ENCODE measurements at regions not wholly inside any gene's neighbourhood (a gene's known extent, or its start where the extent isn't known, plus 50 kb on each side); places are given as distances from the start of the nearest gene placed in this dataset.
"Not testable (repeated sequence)": the region's sequence is repeated elsewhere in the genome, so short reads cannot be mapped to it uniquely, and the experiment has no call there.

GRCh38 chr5:89168766-89169165 lies 285.8 kb upstream of the MEF2C start:
- H3K4me3 ChIP-seq: no peak overlapping the region
- no peaks in the 10 kb centered on the region for H3K9me3 ChIP-seq
- no peak overlapping the region for H3K27ac ChIP-seq
- no peak for TF ChIP-seq CTCF (IDR thresholded peaks at IDR 0.05)
- H3K4me1 ChIP-seq: no peaks in the 10 kb centered on the region
- H3K27me3 ChIP-seq: no peaks in the 10 kb centered on the region
- no peaks in the 10 kb centered on the region for H3K36me3 ChIP-seq
- intact Hi-C loops (cut with DNase I): no loop called here
- DNase-seq (ENCODE audit: low spot score in 2 of 2): no peak

GRCh38 chr5:89164703-89165102 lies 281.7 kb upstream of the MEF2C start:
- H3K27me3 ChIP-seq; H3K4me1 ChIP-seq; H3K9me3 ChIP-seq; intact Hi-C loops (cut with DNase I); H3K4me3 ChIP-seq; H3K27ac ChIP-seq; H3K36me3 ChIP-seq; DNase-seq (ENCODE audit: low spot score in 2 of 2): not testable (repeated sequence)

- Histone ChIP-seq H3K9me3 (no peaks in the 10 kb centered on the region), H3K27me3 (no peaks in the 10 kb centered on the region), H3K4me1 (no peaks in the 10 kb centered on the region), H3K4me3 (no peak overlapping the region), H3K27ac (no peak overlapping the region), H3K36me3 (no peaks in the 10 kb centered on the region)
- TF ChIP-seq CTCF (IDR thresholded peaks at IDR 0.05): no peak
- intact Hi-C loops (cut with DNase I): no loop called here
- no peak for DNase-seq (ENCODE audit: low spot score in 2 of 2)
Observed at GRCh38 chr5:89156226-89156625, 273.2 kb upstream of the MEF2C start.

GRCh38 chr5:89147031-89147430 lies 264.0 kb upstream of the MEF2C start:
- intact Hi-C loops (cut with DNase I): no loop called here
- no peak for TF ChIP-seq CTCF (IDR thresholded peaks at IDR 0.05)
- Histone ChIP-seq H3K4me1 (no peaks in the 10 kb centered on the region), H3K36me3 (no peaks in the 10 kb centered on the region), H3K27ac (no peak overlapping the region), H3K9me3 (no peaks in the 10 kb centered on the region), H3K27me3 (no peaks in the 10 kb centered on the region), H3K4me3 (no peak overlapping the region)
- DNase-seq (ENCODE audit: low spot score in 2 of 2): no peak

GRCh38 chr5:89137148-89137547 lies 254.2 kb upstream of the MEF2C start:
- Histone ChIP-seq H3K27ac (no peak overlapping the region), H3K27me3 (no peaks in the 10 kb centered on the region), H3K4me1 (no peaks in the 10 kb centered on the region), H3K36me3 (no peaks in the 10 kb centered on the region), H3K4me3 (no peak overlapping the region), H3K9me3 (no peaks in the 10 kb centered on the region)
- intact Hi-C loops (cut with DNase I): no loop called here
- DNase-seq (ENCODE audit: low spot score in 2 of 2): no peak
- TF ChIP-seq CTCF (IDR thresholded peaks at IDR 0.05): no peak

GRCh38 chr5:89133975-89134374 lies 251.0 kb upstream of the MEF2C start:
- Histone ChIP-seq H3K36me3 (no peaks in the 10 kb centered on the region), H3K4me3 (no peak overlapping the region), H3K4me1 (no peaks in the 10 kb centered on the region), H3K27me3 (no peaks in the 10 kb centered on the region), H3K9me3 (no peaks in the 10 kb centered on the region), H3K27ac (no peak overlapping the region)
- intact Hi-C loops (cut with DNase I): no loop called here
- DNase-seq (ENCODE audit: low spot score in 2 of 2): no peak
- TF ChIP-seq CTCF (IDR thresholded peaks at IDR 0.05): no peak
